ENCODE measurements at regions not wholly inside any gene's neighbourhood (a gene's known extent, or its start where the extent isn't known, plus 50 kb on each side); places are given as distances from the start of the nearest gene placed in this dataset.
"Not testable (repeated sequence)": the region's sequence is repeated elsewhere in the genome, so short reads cannot be mapped to it uniquely, and the experiment has no call there.

DNA sequence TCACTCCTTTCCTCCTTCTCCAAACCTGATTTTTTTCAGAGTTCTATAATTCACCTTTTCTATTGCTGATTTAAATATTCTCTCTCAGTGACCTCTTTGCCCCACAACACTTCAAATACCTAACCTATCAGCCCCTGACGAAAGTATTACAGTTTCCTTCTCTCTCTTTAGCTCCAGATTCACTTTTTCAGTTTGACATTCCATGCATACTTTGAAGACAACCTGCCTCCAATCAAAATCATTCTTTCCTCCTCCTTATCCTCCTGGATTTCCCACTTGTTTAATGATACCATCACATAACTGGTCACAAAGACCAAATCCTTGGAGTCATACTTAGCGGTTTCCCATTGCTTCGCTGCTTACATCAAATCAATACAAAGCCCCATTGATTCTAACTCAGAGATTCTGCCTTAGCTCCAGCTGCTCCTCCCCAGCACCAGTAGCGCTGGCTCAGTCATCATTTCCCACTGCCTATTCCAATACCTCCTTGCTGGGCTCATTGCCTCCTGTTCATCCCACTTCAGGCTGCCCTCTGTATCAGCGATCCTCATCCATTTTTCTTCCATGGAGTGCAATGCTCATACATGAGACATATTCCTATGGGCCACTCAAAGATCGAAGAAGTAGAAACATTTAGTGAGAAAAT, 240.1 kb downstream of the ZNF92 start:
- DNase-seq (ENCODE audit: low read depth in 2 of 2, low spot score in 1 of 2) = not testable (repeated sequence)

DNA sequence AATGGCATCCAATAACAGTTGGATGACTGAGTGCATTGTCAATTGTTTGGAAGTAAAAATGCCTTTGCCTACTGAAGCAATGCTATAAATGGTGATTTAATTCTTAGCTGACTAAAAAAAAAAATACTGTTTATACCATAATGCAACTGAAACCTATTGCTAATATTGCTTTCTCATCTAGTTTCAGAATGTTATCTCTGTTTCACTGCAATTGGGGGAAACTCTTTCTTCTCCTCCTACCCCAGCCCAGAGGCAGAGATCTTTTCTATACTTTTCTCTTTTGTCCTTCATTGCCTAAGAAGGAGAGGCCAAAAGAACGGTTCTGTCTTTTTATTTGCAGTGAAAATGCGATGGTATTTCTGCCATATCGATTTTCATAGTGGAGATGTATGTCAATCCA, 242.5 kb downstream of the ZNF92 start:
- not testable (repeated sequence) for DNase-seq (ENCODE audit: low read depth in 2 of 2, low spot score in 1 of 2)

DNA sequence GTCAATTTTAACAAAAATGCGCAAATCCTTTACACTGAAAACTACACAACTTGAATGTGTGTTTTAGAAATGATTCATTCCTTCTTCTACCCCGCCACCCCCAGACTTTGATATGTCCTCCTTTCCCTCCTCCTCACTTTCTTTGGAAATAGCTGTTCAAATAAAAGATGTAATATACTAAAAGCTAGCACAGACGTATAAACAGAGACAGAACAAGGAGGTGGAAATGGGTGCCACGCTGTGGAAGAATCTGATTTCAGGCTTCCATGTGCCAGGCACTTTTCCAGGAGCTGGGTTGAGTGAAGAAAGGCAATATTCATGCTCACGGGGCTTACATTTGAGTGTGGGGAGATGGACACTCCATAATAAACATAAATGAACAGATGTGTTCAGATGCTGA, 246.6 kb downstream of the ZNF92 start:
- not testable (repeated sequence) for DNase-seq (ENCODE audit: low read depth in 2 of 2, low spot score in 1 of 2)

GRCh38 chr7:65621580-65622201, 248.0 kb downstream of the ZNF92 start:
- DNase-seq (ENCODE audit: low read depth in 2 of 2, low spot score in 1 of 2) = not testable (repeated sequence)

GRCh38 chr7:65631236-65631635, 241.6 kb upstream of the VKORC1L1 start:
- not testable (repeated sequence) for DNase-seq (ENCODE audit: low read depth in 2 of 2, low spot score in 1 of 2)

- not testable (repeated sequence) for DNase-seq (ENCODE audit: low read depth in 2 of 2, low spot score in 1 of 2)
These were observed 239.1 kb upstream of the VKORC1L1 start for GRCh38 chr7:65633587-65634404.

GRCh38 chr7:65638918-65639317, 234.0 kb upstream of the VKORC1L1 start:
- not testable (repeated sequence) for DNase-seq (ENCODE audit: low read depth in 2 of 2, low spot score in 1 of 2)

- not testable (repeated sequence) for DNase-seq (ENCODE audit: low read depth in 2 of 2, low spot score in 1 of 2)
These were observed 233.2 kb upstream of the VKORC1L1 start for GRCh38 chr7:65639717-65640116.

GRCh38 chr7:65643498-65643897, 229.4 kb upstream of the VKORC1L1 start:
- DNase-seq (ENCODE audit: low read depth in 2 of 2, low spot score in 1 of 2) = not testable (repeated sequence)

- DNase-seq (ENCODE audit: low read depth in 2 of 2, low spot score in 1 of 2) = not testable (repeated sequence)
These were observed 225.5 kb upstream of the VKORC1L1 start for GRCh38 chr7:65647153-65647964.

DNA sequence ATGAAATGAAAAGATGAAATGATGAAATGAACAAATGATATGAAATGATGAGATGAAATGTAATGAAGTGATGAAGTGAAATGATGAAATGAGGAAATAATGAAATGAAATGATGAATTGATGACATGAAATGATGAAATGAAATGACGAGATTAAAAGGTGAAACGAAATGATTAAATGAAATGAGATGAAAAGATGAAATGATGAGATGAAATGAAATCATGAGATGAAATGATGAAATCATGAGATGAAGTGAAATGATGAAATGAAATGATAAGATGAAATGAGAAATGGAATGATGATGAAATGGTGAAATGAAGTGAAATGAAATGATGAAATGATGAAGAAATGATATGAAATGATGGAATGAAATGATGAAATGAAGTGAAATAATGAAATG, 221.7 kb upstream of the VKORC1L1 start:
- DNase-seq (ENCODE audit: low read depth in 2 of 2, low spot score in 1 of 2) = not testable (repeated sequence)

DNA sequence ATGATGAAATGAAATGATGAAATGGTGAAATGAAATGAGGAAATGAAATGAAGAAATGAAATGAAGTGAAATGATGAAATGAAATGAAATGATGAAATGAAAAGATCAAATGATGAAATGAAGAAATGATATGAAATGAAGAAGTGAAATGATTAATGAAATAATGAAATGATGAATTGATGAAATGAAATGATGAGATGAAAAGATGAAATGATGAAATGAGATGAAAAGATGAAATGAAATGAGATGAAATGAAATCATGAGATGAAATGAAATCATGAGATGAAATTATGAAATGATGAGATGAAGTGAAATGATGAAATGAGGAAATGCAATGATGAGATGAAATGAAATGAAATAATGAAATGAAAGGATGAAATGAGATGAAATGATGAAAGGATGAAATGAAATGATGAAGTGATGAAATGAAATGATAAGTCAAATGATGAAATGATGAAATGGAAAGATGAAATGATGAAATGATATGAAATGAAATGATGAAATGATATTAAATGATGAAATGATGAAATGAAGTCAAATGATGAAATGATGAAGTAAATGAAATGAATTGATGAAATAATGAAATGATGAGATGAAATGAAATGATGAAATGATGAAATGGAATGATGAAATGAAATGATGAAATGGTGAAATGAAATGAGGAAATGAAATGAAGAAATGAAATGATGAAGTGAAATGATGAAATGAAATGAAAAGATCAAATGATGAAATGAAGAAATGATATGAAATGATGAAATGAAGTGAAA, 220.9 kb upstream of the VKORC1L1 start:
- not testable (repeated sequence) for DNase-seq (ENCODE audit: low read depth in 2 of 2, low spot score in 1 of 2)

- not testable (repeated sequence) for DNase-seq (ENCODE audit: low read depth in 2 of 2, low spot score in 1 of 2)
These were observed 220.2 kb upstream of the VKORC1L1 start for GRCh38 chr7:65652669-65653068.

- not testable (repeated sequence) for DNase-seq (ENCODE audit: low read depth in 2 of 2, low spot score in 1 of 2)
These were observed 216.2 kb upstream of the VKORC1L1 start for GRCh38 chr7:65656494-65657188.

GRCh38 chr7:65683362-65683761, 189.5 kb upstream of the VKORC1L1 start:
- DNase-seq (ENCODE audit: low read depth in 2 of 2, low spot score in 1 of 2) = not testable (repeated sequence)

GRCh38 chr7:65699026-65699714, 173.7 kb upstream of the VKORC1L1 start:
- DNase-seq (ENCODE audit: low read depth in 2 of 2, low spot score in 1 of 2) = not testable (repeated sequence)

- DNase-seq (ENCODE audit: low read depth in 2 of 2, low spot score in 1 of 2) = not testable (repeated sequence)
These were observed 173.0 kb upstream of the VKORC1L1 start for GRCh38 chr7:65699715-65700356.

DNA sequence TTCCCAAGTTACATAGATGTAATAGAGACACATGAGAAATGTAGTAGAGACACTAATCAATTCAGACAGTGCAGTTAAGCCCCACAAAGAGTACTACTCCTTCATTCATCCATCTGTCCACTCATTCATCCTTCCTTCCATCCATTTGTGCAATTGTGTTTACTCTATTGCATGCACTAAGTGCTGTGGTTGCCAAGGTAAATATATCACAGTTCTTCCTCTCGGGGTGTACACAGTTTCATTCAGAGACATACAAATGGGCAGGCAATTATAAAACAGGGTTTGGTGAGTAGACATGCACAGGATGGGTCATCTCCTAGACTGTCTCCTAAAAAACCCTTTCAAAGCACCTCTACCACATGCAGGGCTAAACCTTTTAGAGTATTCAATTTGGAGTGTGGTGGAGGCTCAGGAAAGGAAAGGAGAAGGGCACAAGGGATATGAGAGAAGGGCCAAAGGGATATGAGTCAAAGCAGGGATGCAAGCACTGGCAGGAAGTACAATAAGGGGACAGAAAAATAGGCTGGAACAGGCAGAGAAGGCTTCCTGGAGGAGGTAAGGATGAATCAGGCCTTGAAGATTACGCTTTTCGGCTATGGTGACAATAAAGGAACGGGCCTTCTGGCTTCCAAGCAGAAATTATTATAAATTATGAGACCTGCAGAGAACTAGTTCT, 153.6 kb upstream of the VKORC1L1 start:
- not testable (repeated sequence) for DNase-seq (ENCODE audit: low read depth in 2 of 2, low spot score in 1 of 2)
